ENCODE measurements at regions not wholly inside any gene's neighbourhood (a gene's known extent, or its start where the extent isn't known, plus 50 kb on each side); places are given as distances from the start of the nearest gene placed in this dataset.

DNA sequence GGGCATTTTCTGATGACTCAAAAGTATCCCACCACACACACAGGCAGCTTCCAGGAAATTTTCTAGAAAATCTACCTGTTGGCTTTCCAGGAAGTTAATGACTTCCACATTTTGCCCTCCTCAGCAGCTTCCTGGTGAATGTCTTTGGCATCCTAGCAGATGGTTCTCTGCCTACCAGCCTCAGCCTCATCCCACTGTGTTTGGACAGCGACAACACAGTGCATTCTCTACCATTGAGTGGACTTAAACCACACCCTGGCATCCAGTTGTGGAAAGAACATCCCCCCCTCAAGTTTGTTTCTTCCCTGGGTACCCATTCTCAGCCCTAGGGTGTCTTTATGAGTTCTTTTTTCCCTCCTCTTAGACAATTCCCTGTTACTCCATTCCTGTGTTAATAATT lies 50.8 kb upstream of the GADL1 start:
- Mint-ChIP-seq H3K4me3 (no peak overlapping the region), H3K27me3 (ENCODE audit: low read depth) (no peaks in the 10 kb centered on the region), H3K36me3 (ENCODE audit: low read depth) (no peaks in the 10 kb centered on the region), H3K9me3 (peaks cover 5% of the 10 kb centered on the region), H3K4me1 (no peaks in the 10 kb centered on the region), H3K27ac (ENCODE audit: unreplicated experiment) (no peak overlapping the region)
- DNase-seq (ENCODE audit: low read depth, low spot score), result no peak
- TF ChIP-seq, protein P1, sequence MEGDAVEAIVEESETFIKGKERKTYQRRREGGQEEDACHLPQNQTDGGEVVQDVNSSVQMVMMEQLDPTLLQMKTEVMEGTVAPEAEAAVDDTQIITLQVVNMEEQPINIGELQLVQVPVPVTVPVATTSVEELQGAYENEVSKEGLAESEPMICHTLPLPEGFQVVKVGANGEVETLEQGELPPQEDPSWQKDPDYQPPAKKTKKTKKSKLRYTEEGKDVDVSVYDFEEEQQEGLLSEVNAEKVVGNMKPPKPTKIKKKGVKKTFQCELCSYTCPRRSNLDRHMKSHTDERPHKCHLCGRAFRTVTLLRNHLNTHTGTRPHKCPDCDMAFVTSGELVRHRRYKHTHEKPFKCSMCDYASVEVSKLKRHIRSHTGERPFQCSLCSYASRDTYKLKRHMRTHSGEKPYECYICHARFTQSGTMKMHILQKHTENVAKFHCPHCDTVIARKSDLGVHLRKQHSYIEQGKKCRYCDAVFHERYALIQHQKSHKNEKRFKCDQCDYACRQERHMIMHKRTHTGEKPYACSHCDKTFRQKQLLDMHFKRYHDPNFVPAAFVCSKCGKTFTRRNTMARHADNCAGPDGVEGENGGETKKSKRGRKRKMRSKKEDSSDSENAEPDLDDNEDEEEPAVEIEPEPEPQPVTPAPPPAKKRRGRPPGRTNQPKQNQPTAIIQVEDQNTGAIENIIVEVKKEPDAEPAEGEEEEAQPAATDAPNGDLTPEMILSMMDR (conservative IDR thresholded peaks at IDR 0.05), result no peak

DNA sequence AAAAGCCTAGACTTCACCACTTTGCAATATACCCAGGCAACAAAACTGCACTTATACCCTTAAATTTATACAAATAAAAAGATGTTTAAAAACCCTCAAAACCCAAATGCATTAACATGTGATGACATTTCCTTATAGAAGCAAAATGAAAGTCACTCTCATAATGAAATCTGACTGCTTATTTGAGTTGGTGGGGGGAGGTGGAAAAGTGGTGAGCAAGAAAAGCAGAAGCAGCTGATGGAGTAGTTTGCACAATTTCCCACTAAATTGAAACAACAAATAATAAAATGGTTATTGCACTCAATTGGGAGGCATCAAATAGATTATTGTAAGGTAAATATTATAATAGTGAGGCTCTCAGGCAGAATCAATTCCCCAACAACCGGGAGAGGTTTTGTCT lies 54.0 kb upstream of the GADL1 start:
- Mint-ChIP-seq H3K27me3 (ENCODE audit: low read depth) (no peaks in the 10 kb centered on the region), H3K36me3 (ENCODE audit: low read depth) (no peaks in the 10 kb centered on the region), H3K9me3 (no peaks in the 10 kb centered on the region), H3K4me3 (no peak overlapping the region), H3K27ac (ENCODE audit: unreplicated experiment) (no peak overlapping the region), H3K4me1 (no peaks in the 10 kb centered on the region)
- TF ChIP-seq, protein P1 (conservative IDR thresholded peaks at IDR 0.05), result no peak
- no peak for DNase-seq (ENCODE audit: low read depth, low spot score)

DNA sequence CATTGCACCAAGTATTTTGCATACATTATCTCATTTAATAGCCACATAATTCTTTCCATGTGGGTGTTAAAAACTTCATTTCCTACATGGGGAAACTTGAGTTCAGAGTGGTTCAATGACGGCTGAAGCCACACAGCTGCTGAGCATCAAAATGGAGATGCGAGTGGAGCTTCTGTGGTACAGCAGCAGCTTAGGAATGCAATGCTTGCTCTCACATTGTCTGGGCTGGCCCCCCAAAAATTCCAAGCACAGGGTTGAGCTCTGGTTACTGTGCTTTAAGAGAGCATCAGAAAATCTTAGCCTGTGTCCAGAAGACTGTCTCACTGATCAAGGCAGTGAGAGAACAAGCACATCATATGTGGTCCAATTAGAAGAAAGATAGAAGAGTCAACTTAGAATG lies 57.4 kb upstream of the GADL1 start:
- no peak overlapping the region for H3K4me3 Mint-ChIP-seq
- H3K36me3 Mint-ChIP-seq (ENCODE audit: low read depth), result no peaks in the 10 kb centered on the region
- no peak overlapping the region for H3K27ac Mint-ChIP-seq (ENCODE audit: unreplicated experiment)
- TF ChIP-seq, protein P1 (conservative IDR thresholded peaks at IDR 0.05), result no peak
- no peaks in the 10 kb centered on the region for H3K27me3 Mint-ChIP-seq (ENCODE audit: low read depth)
- H3K9me3 Mint-ChIP-seq, result no peaks in the 10 kb centered on the region
- no peaks in the 10 kb centered on the region for H3K4me1 Mint-ChIP-seq
- DNase-seq (ENCODE audit: low read depth, low spot score), result no peak

DNA sequence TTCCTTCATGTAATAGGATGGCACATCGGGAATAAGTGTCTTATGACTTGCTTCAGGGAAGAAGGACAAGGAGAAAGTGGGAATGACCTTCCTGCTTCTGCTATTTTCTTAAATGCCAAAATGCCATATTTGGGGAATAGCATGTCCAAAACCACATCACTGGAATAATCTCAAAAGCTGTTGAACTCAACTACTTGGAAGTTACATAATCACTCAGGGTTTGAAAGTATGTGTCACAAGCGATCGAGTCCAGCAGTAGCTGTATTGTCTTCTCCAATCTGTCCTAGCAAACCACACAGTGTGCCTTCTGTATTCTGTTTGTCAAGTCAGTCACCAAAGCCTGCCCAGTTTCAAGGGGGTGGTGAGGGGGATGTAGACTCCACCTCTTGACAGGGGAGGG lies 58.3 kb upstream of the GADL1 start:
- TF ChIP-seq, protein P1 (conservative IDR thresholded peaks at IDR 0.05), result no peak
- Mint-ChIP-seq H3K9me3 (no peaks in the 10 kb centered on the region), H3K27me3 (ENCODE audit: low read depth) (no peaks in the 10 kb centered on the region), H3K4me1 (no peaks in the 10 kb centered on the region), H3K27ac (ENCODE audit: unreplicated experiment) (no peak overlapping the region), H3K4me3 (no peak overlapping the region), H3K36me3 (ENCODE audit: low read depth) (no peaks in the 10 kb centered on the region)
- no peak for DNase-seq (ENCODE audit: low read depth, low spot score)

DNA sequence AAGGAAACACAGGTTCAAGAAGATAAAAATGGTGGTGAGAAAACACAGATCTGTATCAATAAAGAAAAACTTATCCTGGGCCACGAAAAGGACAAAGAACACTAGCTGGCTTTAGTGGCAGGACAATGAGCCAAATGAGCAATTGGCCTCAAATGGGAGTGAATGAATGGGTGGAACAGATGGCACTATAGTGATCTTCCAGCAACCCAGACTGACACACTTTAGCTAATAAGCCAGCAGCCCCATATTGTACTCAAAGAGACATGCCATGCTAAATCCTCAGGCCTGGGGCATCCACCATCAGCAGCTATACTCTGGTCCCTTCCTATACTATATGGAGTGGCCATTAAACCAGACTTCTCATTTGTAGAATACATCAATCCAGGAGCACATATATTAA lies 60.0 kb upstream of the GADL1 start:
- no peak overlapping the region for H3K4me3 Mint-ChIP-seq
- no peaks in the 10 kb centered on the region for H3K27me3 Mint-ChIP-seq (ENCODE audit: low read depth)
- H3K9me3 Mint-ChIP-seq, result peaks cover 4% of the 10 kb centered on the region
- DNase-seq (ENCODE audit: low read depth, low spot score), result no peak
- H3K27ac Mint-ChIP-seq (ENCODE audit: unreplicated experiment), result no peak overlapping the region
- peaks cover 3% of the 10 kb centered on the region for H3K36me3 Mint-ChIP-seq (ENCODE audit: low read depth)
- TF ChIP-seq, protein P1 (conservative IDR thresholded peaks at IDR 0.05), result no peak
- no peaks in the 10 kb centered on the region for H3K4me1 Mint-ChIP-seq

DNA sequence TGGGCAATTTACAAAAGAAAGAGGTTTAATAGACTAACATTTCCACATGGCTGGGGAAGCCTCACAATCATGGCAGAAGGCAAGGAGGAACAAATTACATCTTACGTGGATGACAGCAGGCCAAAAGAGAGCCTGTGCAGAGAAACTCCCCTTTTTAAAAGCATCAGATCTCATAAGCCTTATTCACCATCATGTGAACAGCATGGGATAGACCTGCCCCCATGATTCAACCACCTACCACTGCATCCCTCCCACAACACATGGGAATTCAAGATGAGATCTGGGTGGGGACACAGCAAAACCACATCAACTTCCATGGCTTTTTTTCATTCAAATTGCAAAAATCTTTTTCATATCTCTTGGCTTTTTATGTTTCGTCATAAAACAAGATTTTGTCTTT lies 67.6 kb upstream of the GADL1 start:
- DNase-seq (ENCODE audit: low read depth, low spot score), result no peak
- H3K4me1 Mint-ChIP-seq, result no peaks in the 10 kb centered on the region
- no peak overlapping the region for H3K4me3 Mint-ChIP-seq
- peaks cover 3% of the 10 kb centered on the region for H3K36me3 Mint-ChIP-seq (ENCODE audit: low read depth)
- TF ChIP-seq, protein P1 (conservative IDR thresholded peaks at IDR 0.05), result no peak
- H3K27ac Mint-ChIP-seq (ENCODE audit: unreplicated experiment), result no peak overlapping the region
- no peaks in the 10 kb centered on the region for H3K27me3 Mint-ChIP-seq (ENCODE audit: low read depth)
- H3K9me3 Mint-ChIP-seq, result peaks cover 8% of the 10 kb centered on the region

All from neural crest cell (in vitro differentiated cells).